ENCODE measurements at regions not wholly inside any gene's neighbourhood (a gene's known extent, or its start where the extent isn't known, plus 50 kb on each side); places are given as distances from the start of the nearest gene placed in this dataset.

- H3K79me2 ChIP-seq (ENCODE audit: insufficient read depth, low read length): no peaks in the 10 kb centered on the region
- no peaks in the 10 kb centered on the region for H3K4me1 Mint-ChIP-seq
- H3K9me3 Mint-ChIP-seq: no peaks in the 10 kb centered on the region
- H3K27ac Mint-ChIP-seq: no peak overlapping the region
- H3K27me3 Mint-ChIP-seq (ENCODE audit: low read depth in 3 of 3): peaks cover 0 to 4% (median 4%) of the 10 kb centered on the region in 3 donors
- H3K27ac ChIP-seq (ENCODE audit: low read depth in 1 of 2, low read length in 2 of 2): no peak overlapping the region
- no peaks in the 10 kb centered on the region for H4K20me1 ChIP-seq (ENCODE audit: insufficient read depth, low read length)
- H3K4me1 ChIP-seq (ENCODE audit: control insufficient read depth in 1 of 2, insufficient read depth in 2 of 2, low read length in 2 of 2): no peaks in the 10 kb centered on the region
- no peaks in the 10 kb centered on the region for H3K36me3 ChIP-seq (replicated peaks in 1 of 2; ENCODE audit: control insufficient read depth in 1 of 2, insufficient read depth in 2 of 2, low read length in 2 of 2)
- no peak overlapping the region for H2AFZ ChIP-seq (ENCODE audit: insufficient read depth, low read depth, low read length, poor library complexity, severe bottlenecking)
- DNase-seq: no peak
- H3K9me3 ChIP-seq (replicated peaks in 1 of 2; ENCODE audit: control insufficient read depth in 1 of 2, insufficient read depth in 1 of 2, low read length in 2 of 2): no peaks in the 10 kb centered on the region
- no peaks in the 10 kb centered on the region for H3K27me3 ChIP-seq (ENCODE audit: control insufficient read depth in 2 of 2, insufficient read depth in 2 of 2, low read length in 2 of 2)
- TF ChIP-seq CTCF (IDR thresholded peaks at IDR 0.05): no peak
- no peak overlapping the region for H3K4me3 Mint-ChIP-seq
- H3K9ac ChIP-seq (ENCODE audit: insufficient read depth, low read length, poor library complexity, severe bottlenecking): no peak overlapping the region
- intact Hi-C loops (cut with micrococcal nuclease): no loop called here
- H3K4me2 ChIP-seq (replicated peaks; ENCODE audit: extremely low read depth, low read length, poor library complexity, severe bottlenecking): no peak overlapping the region
- H3K4me3 ChIP-seq (replicated peaks in 1 of 3; ENCODE audit: low read depth in 2 of 3, low read length in 3 of 3): no peak overlapping the region
- whole genome bisulfite sequencing (ENCODE audit: insufficient coverage): 100% methylated on average over 1 of the region's 3 CpGs
- no peaks in the 10 kb centered on the region for H3K36me3 Mint-ChIP-seq
Observed at GRCh38 chr6:159595173-159595572, 97.9 kb downstream of the SOD2 start.

GRCh38 chr6:159594750-159595117, 98.3 kb downstream of the SOD2 start:
- H3K4me3 Mint-ChIP-seq: no peak overlapping the region

More at GRCh38 chr6:159594750-159595117, 98.3 kb downstream of the SOD2 start:
- Histone ChIP-seq H2AFZ (ENCODE audit: insufficient read depth, low read depth, low read length, poor library complexity, severe bottlenecking) (no peak overlapping the region), H3K79me2 (ENCODE audit: insufficient read depth, low read length) (no peaks in the 10 kb centered on the region), H3K4me3 (replicated peaks in 1 of 3; ENCODE audit: low read depth in 2 of 3, low read length in 3 of 3) (no peak overlapping the region), H3K9me3 (replicated peaks in 1 of 2; ENCODE audit: control insufficient read depth in 1 of 2, insufficient read depth in 1 of 2, low read length in 2 of 2) (no peaks in the 10 kb centered on the region), H3K27me3 (ENCODE audit: control insufficient read depth in 2 of 2, insufficient read depth in 2 of 2, low read length in 2 of 2) (no peaks in the 10 kb centered on the region), H3K9ac (ENCODE audit: insufficient read depth, low read length, poor library complexity, severe bottlenecking) (no peak overlapping the region), H3K27ac (ENCODE audit: low read depth in 1 of 2, low read length in 2 of 2) (no peak overlapping the region), H4K20me1 (ENCODE audit: insufficient read depth, low read length) (no peaks in the 10 kb centered on the region), H3K4me2 (replicated peaks; ENCODE audit: extremely low read depth, low read length, poor library complexity, severe bottlenecking) (no peak overlapping the region), H3K4me1 (ENCODE audit: control insufficient read depth in 1 of 2, insufficient read depth in 2 of 2, low read length in 2 of 2) (no peaks in the 10 kb centered on the region), H3K36me3 (replicated peaks in 1 of 2; ENCODE audit: control insufficient read depth in 1 of 2, insufficient read depth in 2 of 2, low read length in 2 of 2) (no peaks in the 10 kb centered on the region)
- no peak for TF ChIP-seq CTCF (IDR thresholded peaks at IDR 0.05)
- Mint-ChIP-seq H3K9me3 (no peaks in the 10 kb centered on the region), H3K27me3 (ENCODE audit: low read depth in 3 of 3) (peaks cover under 1 to 3% (median 3%) of the 10 kb centered on the region in 3 donors), H3K27ac (no peak overlapping the region), H3K4me1 (no peaks in the 10 kb centered on the region), H3K36me3 (no peaks in the 10 kb centered on the region)
- no CpG with 5 or more reads among the region's 1 CpG for WGBS (ENCODE audit: insufficient coverage)
- no peak for DNase-seq
- intact Hi-C loops (cut with micrococcal nuclease): no loop called here

Data from CD14-positive monocyte (primary cell).